ENCODE measurements at regions not wholly inside any gene's neighbourhood (a gene's known extent, or its start where the extent isn't known, plus 50 kb on each side); places are given as distances from the start of the nearest gene placed in this dataset.

DNA sequence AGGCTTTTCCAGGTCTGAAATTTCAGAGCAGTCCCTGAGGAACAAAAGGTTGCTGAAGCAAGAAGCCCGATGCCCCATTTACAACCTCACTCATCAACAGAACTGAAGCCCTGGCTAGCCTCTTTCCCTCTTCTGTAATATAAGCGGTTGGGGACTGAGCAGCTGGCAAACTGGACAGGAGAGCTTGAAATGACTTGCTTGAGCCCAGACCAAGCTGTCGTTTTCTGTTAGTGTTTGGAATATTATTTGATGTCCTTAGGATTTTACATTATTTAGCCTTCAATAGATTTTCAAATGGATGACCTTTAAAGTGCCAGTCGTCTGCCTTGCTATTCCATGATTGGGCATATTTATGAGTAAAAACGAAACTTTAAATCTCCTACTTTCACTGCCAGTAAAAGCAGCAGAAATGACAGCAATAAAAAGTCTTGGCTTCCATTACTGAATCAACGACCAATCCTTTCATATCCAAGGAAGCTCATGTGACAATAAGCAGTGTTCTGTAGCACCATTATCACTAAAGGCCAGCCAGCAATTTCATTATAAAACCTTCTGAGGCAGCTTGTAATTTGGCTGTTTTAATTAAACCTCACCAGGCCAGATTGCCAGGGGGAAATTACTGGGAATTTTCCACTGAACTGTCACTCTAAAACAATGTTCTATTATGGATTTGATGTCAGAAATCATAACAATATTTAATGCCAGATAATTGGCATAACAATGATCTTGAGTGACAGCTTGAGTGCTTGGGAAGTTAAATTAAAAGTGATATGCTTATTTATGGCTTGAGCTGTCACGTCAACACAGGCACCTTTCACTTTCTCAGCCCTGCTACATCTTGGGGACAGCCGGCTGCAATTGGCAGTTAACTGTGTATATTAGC lies 85.9 kb downstream of the LSMEM1 start:
- ATAC-seq: no peak
- ChIA-PET CTCF (no interaction called here), POLR2A (no interaction called here)
- intact Hi-C loops (cut with micrococcal nuclease; ENCODE audit: unreplicated experiment) (no loop called here), in situ Hi-C loops (cut with HindIII; ENCODE audit: low pct_unique_long_range_greater_than_20kb, low sequenced_read_pairs) (no loop called here)
- H3K27ac ChIP-seq (ENCODE audit: low read length): no peak overlapping the region
- no peaks in the 10 kb centered on the region for H3K9me3 ChIP-seq (ENCODE audit: control insufficient read depth, insufficient read depth, low read depth, low read length)
- no TSS peak for BruUV-seq (replicated peaks)
- no peak overlapping the region for H3K4me3 ChIP-seq (ENCODE audit: low read depth in 2 of 2, low read length in 2 of 2)
- no peaks in the 10 kb centered on the region; the same call in 1 of the 2 replicates for H3K27me3 ChIP-seq (ENCODE audit: control insufficient read depth, insufficient read depth, low read length)
- TF ChIP-seq, protein P1, sequence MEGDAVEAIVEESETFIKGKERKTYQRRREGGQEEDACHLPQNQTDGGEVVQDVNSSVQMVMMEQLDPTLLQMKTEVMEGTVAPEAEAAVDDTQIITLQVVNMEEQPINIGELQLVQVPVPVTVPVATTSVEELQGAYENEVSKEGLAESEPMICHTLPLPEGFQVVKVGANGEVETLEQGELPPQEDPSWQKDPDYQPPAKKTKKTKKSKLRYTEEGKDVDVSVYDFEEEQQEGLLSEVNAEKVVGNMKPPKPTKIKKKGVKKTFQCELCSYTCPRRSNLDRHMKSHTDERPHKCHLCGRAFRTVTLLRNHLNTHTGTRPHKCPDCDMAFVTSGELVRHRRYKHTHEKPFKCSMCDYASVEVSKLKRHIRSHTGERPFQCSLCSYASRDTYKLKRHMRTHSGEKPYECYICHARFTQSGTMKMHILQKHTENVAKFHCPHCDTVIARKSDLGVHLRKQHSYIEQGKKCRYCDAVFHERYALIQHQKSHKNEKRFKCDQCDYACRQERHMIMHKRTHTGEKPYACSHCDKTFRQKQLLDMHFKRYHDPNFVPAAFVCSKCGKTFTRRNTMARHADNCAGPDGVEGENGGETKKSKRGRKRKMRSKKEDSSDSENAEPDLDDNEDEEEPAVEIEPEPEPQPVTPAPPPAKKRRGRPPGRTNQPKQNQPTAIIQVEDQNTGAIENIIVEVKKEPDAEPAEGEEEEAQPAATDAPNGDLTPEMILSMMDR (IDR thresholded peaks at IDR 0.05): no peak
- peaks cover 5% of the 10 kb centered on the region; the same call in 1 of the 2 replicates for H3K4me1 ChIP-seq (ENCODE audit: control insufficient read depth, insufficient read depth, low read length)
- DNase-seq (ENCODE audit: low read depth, low spot score): no peak
- no peaks in the 10 kb centered on the region for H3K36me3 ChIP-seq (ENCODE audit: control insufficient read depth, insufficient read depth, low read length)

DNA sequence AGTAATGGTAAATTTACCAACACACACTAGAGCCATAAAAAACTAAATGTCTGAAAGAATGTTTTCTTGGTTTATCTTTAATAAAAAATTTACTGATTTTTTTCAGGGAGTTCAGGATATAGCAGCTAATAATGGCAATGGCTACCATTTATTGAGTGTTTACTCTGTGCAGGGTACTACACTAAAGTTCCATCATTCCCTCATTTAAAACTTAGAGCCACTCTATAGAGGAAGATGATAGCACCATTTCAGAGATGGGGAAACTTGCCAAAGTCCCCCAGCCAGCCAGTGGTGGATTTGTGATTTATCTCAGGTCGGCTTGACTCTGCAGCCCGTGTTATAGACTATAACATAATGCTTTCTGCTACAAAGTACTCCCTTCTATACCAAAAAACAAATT lies 86.6 kb downstream of the LSMEM1 start:
- ChIA-PET CTCF (no interaction called here), POLR2A (no interaction called here)
- H3K4me3 ChIP-seq (ENCODE audit: low read depth in 2 of 2, low read length in 2 of 2): no peak overlapping the region
- no TSS peak for BruUV-seq (replicated peaks)
- no peaks in the 10 kb centered on the region; the same call in 1 of the 2 replicates for H3K27me3 ChIP-seq (ENCODE audit: control insufficient read depth, insufficient read depth, low read length)
- H3K4me1 ChIP-seq (ENCODE audit: control insufficient read depth, insufficient read depth, low read length): peaks cover 5% of the 10 kb centered on the region; the same call in 1 of the 2 replicates
- H3K27ac ChIP-seq (ENCODE audit: low read length): no peak overlapping the region
- no peak for ATAC-seq
- no peaks in the 10 kb centered on the region for H3K9me3 ChIP-seq (ENCODE audit: control insufficient read depth, insufficient read depth, low read depth, low read length)
- intact Hi-C loops (cut with micrococcal nuclease; ENCODE audit: unreplicated experiment): no loop called here
- in situ Hi-C loops (cut with HindIII; ENCODE audit: low pct_unique_long_range_greater_than_20kb, low sequenced_read_pairs): no loop called here
- H3K36me3 ChIP-seq (ENCODE audit: control insufficient read depth, insufficient read depth, low read length): no peaks in the 10 kb centered on the region
- TF ChIP-seq, protein P1 (IDR thresholded peaks at IDR 0.05): no peak
- TF ChIP-seq TCF7L2 (IDR thresholded peaks at IDR 0.05; ENCODE audit: low read depth, low read length) (no peak), SIN3A (IDR thresholded peaks at IDR 0.05; ENCODE audit: borderline replicate concordance, insufficient read depth, low read depth, low read length) (no peak), POLR2AphosphoS5 (IDR thresholded peaks at IDR 0.05; ENCODE audit: low read depth, low read length) (no peak)
- TF ChIP-seq, protein P2, sequence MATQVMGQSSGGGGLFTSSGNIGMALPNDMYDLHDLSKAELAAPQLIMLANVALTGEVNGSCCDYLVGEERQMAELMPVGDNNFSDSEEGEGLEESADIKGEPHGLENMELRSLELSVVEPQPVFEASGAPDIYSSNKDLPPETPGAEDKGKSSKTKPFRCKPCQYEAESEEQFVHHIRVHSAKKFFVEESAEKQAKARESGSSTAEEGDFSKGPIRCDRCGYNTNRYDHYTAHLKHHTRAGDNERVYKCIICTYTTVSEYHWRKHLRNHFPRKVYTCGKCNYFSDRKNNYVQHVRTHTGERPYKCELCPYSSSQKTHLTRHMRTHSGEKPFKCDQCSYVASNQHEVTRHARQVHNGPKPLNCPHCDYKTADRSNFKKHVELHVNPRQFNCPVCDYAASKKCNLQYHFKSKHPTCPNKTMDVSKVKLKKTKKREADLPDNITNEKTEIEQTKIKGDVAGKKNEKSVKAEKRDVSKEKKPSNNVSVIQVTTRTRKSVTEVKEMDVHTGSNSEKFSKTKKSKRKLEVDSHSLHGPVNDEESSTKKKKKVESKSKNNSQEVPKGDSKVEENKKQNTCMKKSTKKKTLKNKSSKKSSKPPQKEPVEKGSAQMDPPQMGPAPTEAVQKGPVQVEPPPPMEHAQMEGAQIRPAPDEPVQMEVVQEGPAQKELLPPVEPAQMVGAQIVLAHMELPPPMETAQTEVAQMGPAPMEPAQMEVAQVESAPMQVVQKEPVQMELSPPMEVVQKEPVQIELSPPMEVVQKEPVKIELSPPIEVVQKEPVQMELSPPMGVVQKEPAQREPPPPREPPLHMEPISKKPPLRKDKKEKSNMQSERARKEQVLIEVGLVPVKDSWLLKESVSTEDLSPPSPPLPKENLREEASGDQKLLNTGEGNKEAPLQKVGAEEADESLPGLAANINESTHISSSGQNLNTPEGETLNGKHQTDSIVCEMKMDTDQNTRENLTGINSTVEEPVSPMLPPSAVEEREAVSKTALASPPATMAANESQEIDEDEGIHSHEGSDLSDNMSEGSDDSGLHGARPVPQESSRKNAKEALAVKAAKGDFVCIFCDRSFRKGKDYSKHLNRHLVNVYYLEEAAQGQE (IDR thresholded peaks at IDR 0.05; ENCODE audit: insufficient read depth in 1 of 2, low read depth in 2 of 2, low read length in 1 of 2): no peak
- no peak for DNase-seq (ENCODE audit: low read depth, low spot score)

All from Panc1 (cell line).